ENCODE measurements at regions not wholly inside any gene's neighbourhood (a gene's known extent, or its start where the extent isn't known, plus 50 kb on each side); places are given as distances from the start of the nearest gene placed in this dataset.

GRCh38 chr5:17888155-17888554 is 253.9 kb downstream of the TAF11L14 start:
- no peaks in the 10 kb centered on the region for H3K27me3 ChIP-seq (ENCODE audit: insufficient read depth, poor library complexity, severe bottlenecking)
- TF ChIP-seq POLR2AphosphoS5 (IDR thresholded peaks at IDR 0.05; ENCODE audit: low read depth) (no peak), CTCF (IDR thresholded peaks at IDR 0.05; ENCODE audit: insufficient read depth, low read length) (no peak)

GRCh38 chr5:17890501-17890900 is 256.2 kb downstream of the TAF11L14 start:
- DNase-seq (ENCODE audit: low read depth in 1 of 2, low spot score in 1 of 2): no peak
- Histone ChIP-seq H3K27ac (replicated peaks) (no peak overlapping the region), H3K27me3 (ENCODE audit: insufficient read depth, poor library complexity, severe bottlenecking) (no peaks in the 10 kb centered on the region), H3K4me3 (replicated peaks; ENCODE audit: insufficient read depth, low read length) (no peak overlapping the region)
- no peak for TF ChIP-seq GABPA (IDR thresholded peaks at IDR 0.05; ENCODE audit: low read depth)
- TF ChIP-seq POLR2AphosphoS5 (IDR thresholded peaks at IDR 0.05; ENCODE audit: low read depth): no peak
- no peak for TF ChIP-seq REST (IDR thresholded peaks at IDR 0.05; ENCODE audit: insufficient replicate concordance, low read depth)
- TF ChIP-seq SPI1 (IDR thresholded peaks at IDR 0.05; ENCODE audit: borderline replicate concordance, low read depth): no peak
- TF ChIP-seq CTCF (IDR thresholded peaks at IDR 0.05; ENCODE audit: insufficient read depth, low read length): no peak

More at GRCh38 chr5:17888155-17888554, 253.9 kb downstream of the TAF11L14 start:
- Histone ChIP-seq H3K27ac (replicated peaks) (no peak overlapping the region), H3K4me3 (replicated peaks; ENCODE audit: insufficient read depth, low read length) (no peak overlapping the region)
- DNase-seq (ENCODE audit: low read depth in 1 of 2, low spot score in 1 of 2): no peak

- Histone ChIP-seq H3K27me3 (ENCODE audit: insufficient read depth, poor library complexity, severe bottlenecking) (no peaks in the 10 kb centered on the region), H3K4me3 (replicated peaks; ENCODE audit: insufficient read depth, low read length) (no peak overlapping the region), H3K27ac (replicated peaks) (no peak overlapping the region)
- TF ChIP-seq SPI1 (IDR thresholded peaks at IDR 0.05; ENCODE audit: borderline replicate concordance, low read depth) (no peak), CTCF (IDR thresholded peaks at IDR 0.05; ENCODE audit: insufficient read depth, low read length) (no peak), REST (IDR thresholded peaks at IDR 0.05; ENCODE audit: insufficient replicate concordance, low read depth) (no peak), POLR2AphosphoS5 (IDR thresholded peaks at IDR 0.05; ENCODE audit: low read depth) (no peak), GABPA (IDR thresholded peaks at IDR 0.05; ENCODE audit: low read depth) (no peak)
- no peak for DNase-seq (ENCODE audit: low read depth in 1 of 2, low spot score in 1 of 2)
Observed at GRCh38 chr5:17891881-17892280, 257.6 kb downstream of the TAF11L14 start.

- Histone ChIP-seq H3K27me3 (ENCODE audit: insufficient read depth, poor library complexity, severe bottlenecking) (no peaks in the 10 kb centered on the region), H3K27ac (replicated peaks) (no peak overlapping the region), H3K4me3 (replicated peaks; ENCODE audit: insufficient read depth, low read length) (no peak overlapping the region)
- no peak for DNase-seq (ENCODE audit: low read depth in 1 of 2, low spot score in 1 of 2)
- TF ChIP-seq POLR2AphosphoS5 (IDR thresholded peaks at IDR 0.05; ENCODE audit: low read depth) (no peak), CTCF (IDR thresholded peaks at IDR 0.05; ENCODE audit: insufficient read depth, low read length) (no peak), GABPA (IDR thresholded peaks at IDR 0.05; ENCODE audit: low read depth) (no peak), SPI1 (IDR thresholded peaks at IDR 0.05; ENCODE audit: borderline replicate concordance, low read depth) (no peak), REST (IDR thresholded peaks at IDR 0.05; ENCODE audit: insufficient replicate concordance, low read depth) (no peak)
Observed at GRCh38 chr5:17893026-17893635, 258.9 kb downstream of the TAF11L14 start.

Measured in HL-60 (cell line).